K562 (cell line): ENCODE measurements at regions not wholly inside any gene's neighbourhood (a gene's known extent, or its start where the extent isn't known, plus 50 kb on each side); places are given as distances from the start of the nearest gene placed in this dataset.

ENCODE experiments used
- ATAC-seq: fragments of 200-7000 bp; cut with Tn5 transposase; 3 replicates; pipeline ENCODE4 v1.9.1; 2020; ENCODE audit warnings: moderate library complexity
- BruUV-seq: library from RNA; stranded (reverse); fragments of 400-500 nt; replicated peaks from 2 replicates; lab custom pipeline; 2021; lab: Mats Ljungman, UMichigan
- CTCF ChIA-PET: fragments of 300-600 bp; formaldehyde crosslinking; extraction: SDS; loops from one replicate; lab custom pipeline; 2021; ENCODE audit warnings: low intra/inter-chr PET ratio; lab: Yijun Ruan, JAX
- POLR2A ChIA-PET: fragments of 300-600, 350-650 bp; sonication (Branson Sonifier 250); formaldehyde crosslinking; extraction: SDS; loops from one replicate; lab custom pipeline; 2021; ENCODE audit warnings: antibody characterized with exemption, inconsistent platforms; lab: Yijun Ruan, JAX
- DNase-seq, 4 experiments: peaks; one replicate each; pipeline versions ENCODE4 v3.0.0 to v3.0.0-alpha.2; 2011 to 2018; ENCODE audit warnings: low spot score in 3 of 4, mixed read lengths in 3 of 4; ENCODE audit errors: extremely low read depth in 1 of 4
- FAIRE-seq: peaks from 2 replicates; lab custom pipeline; 2011; peaks lifted over from hg19 to GRCh38; lab: Jason Lieb, UNC
- H2AFZ ChIP-seq: 2 replicates; pipeline ENCODE4 v1.6.0; 2011; ENCODE audit warnings: low read depth, low read length, control low read depth, inconsistent platforms
- H3K27ac ChIP-seq: fragments of 200-600 bp; 3 replicates; pipeline ENCODE4 v1.8.0; 2011; ENCODE audit warnings: low read depth, mild to moderate bottlenecking, control low read depth, inconsistent platforms, low read length, moderate library complexity, mixed read lengths; ENCODE audit errors: extremely low read depth
- H3K27me3 ChIP-seq, 2 experiments: fragments of 300-600 bp in 1 of 2; 2 replicates in 1 of 2; 3 replicates in 1 of 2; pipeline versions ENCODE4 v1.6.0 to v1.8.0; 2011; ENCODE audit warnings: inconsistent platforms in 2 of 2, low read length in 2 of 2, mild to moderate bottlenecking in 1 of 2, mixed read lengths in 1 of 2, moderate library complexity in 1 of 2; ENCODE audit not compliant: control insufficient read depth in 2 of 2, insufficient read depth in 2 of 2
- H3K36me3 ChIP-seq: fragments of 300-600 bp; 3 replicates; pipeline ENCODE4 v1.8.0; 2011; ENCODE audit warnings: mild to moderate bottlenecking, low read length, inconsistent platforms; ENCODE audit not compliant: control insufficient read depth, insufficient read depth
- H3K4me1 ChIP-seq, 2 experiments: fragments of 200-600 bp in 1 of 2; replicated peaks in 1 of 2; 2 replicates in 1 of 2; 3 replicates in 1 of 2; pipeline versions ENCODE4 v1.5.1 to v1.8.0; 2011; ENCODE audit warnings: inconsistent platforms in 2 of 2, low read length in 2 of 2, mild to moderate bottlenecking in 1 of 2, mixed read lengths in 1 of 2, moderate library complexity in 1 of 2; ENCODE audit not compliant: control insufficient read depth in 2 of 2, insufficient read depth in 2 of 2
- H3K4me2 ChIP-seq: 2 replicates; pipeline ENCODE4 v1.6.1; 2011; ENCODE audit warnings: low read length, control low read depth, inconsistent platforms, mixed read lengths; ENCODE audit not compliant: insufficient read depth
- H3K4me3 ChIP-seq: fragments of 200-600 bp; sonication (generic), shearing (Covaris generic); 2 replicates; pipeline ENCODE4 v1.5.1; 2016; ENCODE audit warnings: control low read depth, inconsistent platforms
- H3K79me2 ChIP-seq: fragments of 200-600 bp; 3 replicates; pipeline ENCODE4 v1.8.0; 2011; ENCODE audit warnings: low read length, inconsistent platforms; ENCODE audit not compliant: control insufficient read depth, insufficient read depth
- H3K9ac ChIP-seq, 2 experiments: 2 replicates each; pipeline versions ENCODE4 v1.6.0 to v1.6.1; 2011; ENCODE audit warnings: low read depth in 2 of 2, low read length in 2 of 2, control low read depth in 1 of 2, inconsistent platforms in 1 of 2, mild to moderate bottlenecking in 1 of 2, mixed read lengths in 1 of 2; ENCODE audit not compliant: insufficient read depth in 1 of 2
- H3K9me1 ChIP-seq: one replicate; pipeline ENCODE4 v1.6.0; 2011; ENCODE audit warnings: inconsistent platforms, mild to moderate bottlenecking, low read length, moderate library complexity; ENCODE audit not compliant: control insufficient read depth, insufficient read depth
- H3K9me3 ChIP-seq: replicated peaks from 2 replicates; pipeline ENCODE4 v1.5.1; 2011; ENCODE audit warnings: low read depth, low read length, inconsistent platforms; ENCODE audit not compliant: control insufficient read depth, insufficient read depth
- H4K20me1 ChIP-seq: replicated peaks from 2 replicates; pipeline ENCODE4 v1.6.1; 2011; ENCODE audit warnings: low read length, inconsistent platforms, mixed read lengths; ENCODE audit not compliant: control insufficient read depth, insufficient read depth
- BRCA1 ChIP-seq, 2 experiments: fragments of 450-650 bp in 1 of 2; sonication (generic) in 1 of 2; formaldehyde crosslinking in 1 of 2; IDR thresholded peaks; 2 replicates each; pipeline versions ENCODE4 v1.5.0 to v1.6.1; 2017 to 2020; ENCODE audit warnings: mild to moderate bottlenecking in 1 of 2, missing genetic modification reagents in 1 of 2
- CBFA2T2 ChIP-seq: fragments of 450-650 bp; conservative IDR thresholded peaks from 2 replicates; pipeline ENCODE4 v1.6.1; 2017; ENCODE audit warnings: mild to moderate bottlenecking
- CBX2 ChIP-seq: fragments of 200-600 bp; sonication (generic); IDR thresholded peaks from one replicate; pipeline ENCODE4 v1.6.1; 2012; ENCODE audit warnings: mild to moderate bottlenecking, low read length, inconsistent platforms; ENCODE audit not compliant: insufficient read depth, poor library complexity, severe bottlenecking
- CLOCK ChIP-seq: fragments of 250-450 bp; sonication (Bioruptor Pico); IDR thresholded peaks from 2 replicates; pipeline ENCODE4 v1.4.0; 2020; ENCODE audit warnings: mild to moderate bottlenecking, moderate library complexity, borderline replicate concordance
- HMG20A ChIP-seq: fragments of 450-650 bp; formaldehyde crosslinking; conservative IDR thresholded peaks from 2 replicates; pipeline ENCODE4 v1.4.0; 2020; ENCODE audit warnings: mild to moderate bottlenecking, mixed read lengths
- PPARD ChIP-seq: fragments of 250-450 bp; sonication (Bioruptor Pico); IDR thresholded peaks from 2 replicates; pipeline ENCODE4 v1.8.0; 2022; ENCODE audit warnings: inconsistent platforms, mild to moderate bottlenecking, moderate library complexity
- ZNF3 ChIP-seq: fragments of 250-450 bp; sonication (Bioruptor Pico); IDR thresholded peaks from 2 replicates; pipeline ENCODE4 v1.5.0; 2021; ENCODE audit warnings: mild to moderate bottlenecking, moderate library complexity
- WGBS: fragments of 100-300 bp; shearing (Covaris generic); methylation state at CpG from one replicate; pipeline ENCODE4 v1.1.6; 2016; ENCODE audit warnings: low coverage, mixed read lengths; ENCODE audit not compliant: insufficient coverage; ENCODE audit errors: missing lambda C conversion rate; 5-methylcytosine and 5-hydroxymethylcytosine counted together
- in situ Hi-C: fragments of 300-500 bp; cut with MboI; formaldehyde crosslinking; loops from 4 replicates; pipeline ENCODE4 v1.15.0; 2018; ENCODE audit warnings: inconsistent platforms, mixed read lengths
- intact Hi-C: fragments of 100-400 bp; cut with micrococcal nuclease; formaldehyde crosslinking; loops from 2 replicates; pipeline ENCODE4 v1.14.2; 2022
- TF ChIP-seq, protein P1 (sequence below): fragments of 450-650 bp; IDR thresholded peaks from 2 replicates; pipeline ENCODE4 v1.6.1; 2018; ENCODE audit not compliant: partially characterized antibody
- TF ChIP-seq, protein P2 (sequence below): fragments of 250-450 bp; sonication (Bioruptor Pico); IDR thresholded peaks from 2 replicates; pipeline ENCODE4 v1.5.0; 2021; ENCODE audit warnings: mild to moderate bottlenecking, moderate library complexity

DNA sequence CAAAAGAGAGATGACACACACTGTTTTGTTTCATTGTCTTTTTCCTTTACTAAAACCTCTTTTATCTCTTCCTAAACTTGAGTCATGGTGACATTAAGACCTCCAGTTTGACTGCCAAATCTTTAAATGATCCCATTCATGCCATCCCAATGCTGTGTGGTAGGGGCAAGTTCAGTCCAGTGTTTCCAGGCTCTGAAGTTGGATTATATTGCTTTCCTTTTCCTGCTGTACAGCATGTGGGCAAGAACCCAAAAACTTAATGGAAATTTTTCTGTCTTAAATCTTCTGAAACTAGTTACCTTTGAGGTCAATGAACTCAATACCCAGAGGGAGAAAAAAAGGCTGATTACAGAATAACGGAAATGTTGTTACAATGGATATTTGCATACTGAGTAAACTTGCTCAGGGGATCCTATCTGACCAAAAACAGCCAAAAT is 187.1 kb upstream of the FAR2 start:
- Histone ChIP-seq H3K9ac (no peak overlapping the region), H3K36me3 (no peaks in the 10 kb centered on the region), H3K27me3 (no peaks in the 10 kb centered on the region), H3K4me3 (no peak overlapping the region), H3K79me2 (no peaks in the 10 kb centered on the region), H3K27ac (no peak overlapping the region), H3K9me1 (no peaks in the 10 kb centered on the region), H2AFZ (no peak overlapping the region), H3K9me3 (no peaks in the 10 kb centered on the region), H3K4me1 (no peaks in the 10 kb centered on the region), H4K20me1 (no peaks in the 10 kb centered on the region), H3K4me2 (no peak overlapping the region)
- FAIRE-seq (no peak), DNase-seq (no peak), ATAC-seq (no peak)
- POLR2A ChIA-PET: no interaction called here
- BruUV-seq: no TSS peak
- WGBS: 0% methylated on average over 1 of the region's 1 CpG
- in situ Hi-C loops (no loop called here), intact Hi-C loops (no loop called here)
- CTCF ChIA-PET: no interaction called here
- TF ChIP-seq CLOCK (no peak), PPARD (CRISPR knock-in tag) (no peak), HMG20A (CRISPR knock-in tag) (no peak), ZNF3 (no peak), CBX2 (no peak), BRCA1 (IDR thresholded peaks at IDR 0.05) (no peak), BRCA1 (CRISPR knock-in tag; IDR thresholded peaks at IDR 0.05) (no peak), CBFA2T2 (no peak)
- TF ChIP-seq, protein P1, sequence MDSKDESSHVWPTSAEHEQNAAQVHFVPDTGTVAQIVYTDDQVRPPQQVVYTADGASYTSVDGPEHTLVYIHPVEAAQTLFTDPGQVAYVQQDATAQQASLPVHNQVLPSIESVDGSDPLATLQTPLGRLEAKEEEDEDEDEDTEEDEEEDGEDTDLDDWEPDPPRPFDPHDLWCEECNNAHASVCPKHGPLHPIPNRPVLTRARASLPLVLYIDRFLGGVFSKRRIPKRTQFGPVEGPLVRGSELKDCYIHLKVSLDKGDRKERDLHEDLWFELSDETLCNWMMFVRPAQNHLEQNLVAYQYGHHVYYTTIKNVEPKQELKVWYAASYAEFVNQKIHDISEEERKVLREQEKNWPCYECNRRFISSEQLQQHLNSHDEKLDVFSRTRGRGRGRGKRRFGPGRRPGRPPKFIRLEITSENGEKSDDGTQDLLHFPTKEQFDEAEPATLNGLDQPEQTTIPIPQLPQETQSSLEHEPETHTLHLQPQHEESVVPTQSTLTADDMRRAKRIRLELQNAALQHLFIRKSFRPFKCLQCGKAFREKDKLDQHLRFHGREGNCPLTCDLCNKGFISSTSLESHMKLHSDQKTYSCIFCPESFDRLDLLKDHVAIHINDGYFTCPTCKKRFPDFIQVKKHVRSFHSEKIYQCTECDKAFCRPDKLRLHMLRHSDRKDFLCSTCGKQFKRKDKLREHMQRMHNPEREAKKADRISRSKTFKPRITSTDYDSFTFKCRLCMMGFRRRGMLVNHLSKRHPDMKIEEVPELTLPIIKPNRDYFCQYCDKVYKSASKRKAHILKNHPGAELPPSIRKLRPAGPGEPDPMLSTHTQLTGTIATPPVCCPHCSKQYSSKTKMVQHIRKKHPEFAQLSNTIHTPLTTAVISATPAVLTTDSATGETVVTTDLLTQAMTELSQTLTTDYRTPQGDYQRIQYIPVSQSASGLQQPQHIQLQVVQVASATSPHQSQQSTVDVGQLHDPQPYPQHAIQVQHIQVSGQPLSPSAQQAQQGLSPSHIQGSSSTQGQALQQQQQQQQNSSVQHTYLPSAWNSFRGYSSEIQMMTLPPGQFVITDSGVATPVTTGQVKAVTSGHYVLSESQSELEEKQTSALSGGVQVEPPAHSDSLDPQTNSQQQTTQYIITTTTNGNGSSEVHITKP: no peak
- TF ChIP-seq, protein P2, sequence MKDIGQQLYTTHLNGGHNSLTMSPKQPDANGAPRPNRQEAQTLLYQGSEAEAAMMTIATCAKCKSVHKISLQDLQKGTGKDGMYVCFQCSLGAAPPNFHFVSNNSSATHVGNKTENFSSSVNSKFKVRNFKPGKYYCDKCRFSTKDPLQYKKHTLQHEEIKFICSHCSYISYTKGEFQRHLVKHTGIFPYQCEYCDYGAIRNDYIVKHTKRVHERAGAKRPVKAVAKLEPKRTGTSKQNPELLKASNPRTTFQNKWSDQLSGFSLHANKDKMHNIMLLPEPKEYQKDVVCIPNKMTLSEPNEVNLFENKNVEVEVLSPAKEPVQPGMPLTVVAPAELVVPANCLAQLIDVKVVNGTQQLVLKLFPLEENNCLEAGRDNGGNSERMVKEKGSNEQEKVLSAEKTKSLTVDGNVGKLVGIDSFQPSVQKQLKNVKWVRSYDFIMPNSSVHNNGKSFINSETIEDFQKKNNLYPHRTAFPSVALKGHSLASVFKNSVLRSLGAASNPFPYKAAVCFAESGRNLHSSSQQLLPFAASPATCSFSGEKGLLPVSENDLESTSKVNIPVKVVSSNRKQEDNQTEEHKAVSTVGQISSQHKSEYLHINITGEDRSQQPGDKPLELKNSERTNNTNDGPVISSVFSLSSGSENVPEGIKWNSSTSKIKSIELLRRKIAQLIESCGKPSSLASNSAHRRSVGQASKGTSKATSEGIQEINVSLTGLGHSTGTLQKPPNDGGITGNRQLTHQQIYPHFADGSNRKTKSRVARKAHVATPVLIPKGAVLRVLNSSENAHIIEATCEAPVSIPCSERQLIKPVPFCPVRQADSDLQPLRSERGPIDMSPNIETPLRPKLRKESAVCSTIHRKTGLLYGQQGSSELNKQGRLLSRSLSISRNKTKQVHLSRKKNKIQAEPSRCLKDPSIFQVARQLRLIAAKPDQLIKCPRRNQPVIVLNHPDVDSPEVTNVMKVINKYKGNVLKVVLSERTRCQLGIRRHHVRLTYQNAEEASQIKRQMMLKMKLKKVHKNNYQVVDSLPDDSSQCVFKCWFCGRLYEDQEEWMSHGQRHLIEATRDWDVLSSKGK (CRISPR knock-in tag): no peak
